ENCODE measurements at regions not wholly inside any gene's neighbourhood (a gene's known extent, or its start where the extent isn't known, plus 50 kb on each side); places are given as distances from the start of the nearest gene placed in this dataset.
"Not testable (repeated sequence)": the region's sequence is repeated elsewhere in the genome, so short reads cannot be mapped to it uniquely, and the experiment has no call there.

GRCh38 chr4:131774382-131774781, 1374.7 kb upstream of the PCDH10 start:
- H3K4ac ChIP-seq (ENCODE audit: low read depth, low read length); H2BK20ac ChIP-seq (ENCODE audit: low read depth, low read length); H2AK5ac ChIP-seq (ENCODE audit: low read depth, low read length); BruUV-seq (replicated peaks); H3K18ac ChIP-seq (ENCODE audit: low read depth, low read length); H4K91ac ChIP-seq (ENCODE audit: insufficient read depth, low read depth, low read length); intact Hi-C loops (cut with micrococcal nuclease); H3K27ac ChIP-seq (ENCODE audit: insufficient read depth, low read length); CTCF ChIA-PET; H4K20me1 ChIP-seq (ENCODE audit: insufficient read depth, low read length); H3K79me1 ChIP-seq (ENCODE audit: low read depth in 1 of 2, low read length in 2 of 2); H2BK120ac ChIP-seq (ENCODE audit: low read depth, low read length); H3K56ac ChIP-seq (ENCODE audit: extremely low read depth, insufficient read depth, low read length); H3K9me3 ChIP-seq (ENCODE audit: control insufficient read depth, insufficient read depth, low read length); H3K36me3 ChIP-seq (ENCODE audit: control insufficient read depth, insufficient read depth, low read length); H4K8ac ChIP-seq (ENCODE audit: low read depth in 2 of 2, low read length in 2 of 2); ATAC-seq (ENCODE audit: low read depth); H3K14ac ChIP-seq (replicated peaks; ENCODE audit: low read depth, low read length); H4K5ac ChIP-seq (ENCODE audit: low read depth, low read length); in situ Hi-C loops (cut with MboI; ENCODE audit: low sequenced_read_pairs); H3K4me1 ChIP-seq (ENCODE audit: control insufficient read depth, insufficient read depth, low read length); H3K4me3 ChIP-seq (ENCODE audit: insufficient read depth, low read depth, low read length); H2AFZ ChIP-seq (replicated peaks; ENCODE audit: low read length, poor library complexity); H3K9me1 ChIP-seq (ENCODE audit: insufficient read depth, low read length); dilution Hi-C loops (cut with HindIII; ENCODE audit: low sequenced_read_pairs, unreplicated experiment); H2AK9ac ChIP-seq (replicated peaks; ENCODE audit: low read depth, low read length, poor library complexity); H3K27me3 ChIP-seq (ENCODE audit: control insufficient read depth, insufficient read depth, low read length); H2BK15ac ChIP-seq (ENCODE audit: low read depth, low read length); H3K23ac ChIP-seq (ENCODE audit: low read depth, low read length); H3K9ac ChIP-seq (ENCODE audit: low read depth, low read length): not testable (repeated sequence)
- DNase-seq = peak; percentile 95
- TF ChIP-seq USF2 (IDR thresholded peaks at IDR 0.05; ENCODE audit: low read depth, low read length) (peak; percentile 83), MAFK (IDR thresholded peaks at IDR 0.05; ENCODE audit: low read depth, low read length) (peak; percentile 56)
- WGBS, 2 experiments (ENCODE audit: extremely low coverage in 2 of 2, insufficient read length in 1 of 2) = no CpG with 5 or more reads among the region's 3 CpGs
- Histone ChIP-seq H3K4me2 (ENCODE audit: low read depth, low read length) (peak overlapping the region; percentile 45; the same call in 1 of the 2 replicates), H2BK5ac (ENCODE audit: low read depth, low read length, poor library complexity, severe bottlenecking) (peak overlapping the region; percentile 83)
- POLR2A ChIA-PET (ENCODE audit: unreplicated experiment) = interaction anchor here (0.6 kb wide), 1 partner anchor 95 kb away, joined by 3 read pairs; no protein-coding TSS in a partner anchor

DNA sequence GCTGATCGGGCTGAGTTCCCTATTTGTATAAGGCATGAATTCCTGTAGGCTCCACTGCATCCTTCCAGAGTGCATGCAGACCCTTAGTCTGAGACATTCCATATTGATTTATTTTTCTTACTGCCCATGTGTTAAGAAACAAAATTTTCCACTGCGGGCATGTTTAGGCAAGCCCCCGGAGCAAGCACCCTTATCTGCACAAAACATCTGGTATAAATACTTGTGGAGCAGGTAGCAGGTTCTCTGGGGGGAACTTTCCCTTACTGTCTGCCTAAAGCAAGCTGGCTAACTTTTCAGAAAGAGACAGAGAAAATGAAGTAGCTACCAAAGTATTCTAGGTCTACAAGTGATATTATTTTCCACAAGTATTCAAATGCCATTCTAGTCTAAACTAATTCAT, 1338.5 kb upstream of the PCDH10 start:
- H3K4ac ChIP-seq (ENCODE audit: low read depth, low read length); H2BK15ac ChIP-seq (ENCODE audit: low read depth, low read length); H3K4me2 ChIP-seq (ENCODE audit: low read depth, low read length); H3K9me3 ChIP-seq (ENCODE audit: control insufficient read depth, insufficient read depth, low read length); H2BK5ac ChIP-seq (ENCODE audit: low read depth, low read length, poor library complexity, severe bottlenecking); H4K8ac ChIP-seq (ENCODE audit: low read depth in 2 of 2, low read length in 2 of 2); H2AFZ ChIP-seq (replicated peaks; ENCODE audit: low read length, poor library complexity); H3K56ac ChIP-seq (ENCODE audit: extremely low read depth, insufficient read depth, low read length); H3K23ac ChIP-seq (ENCODE audit: low read depth, low read length); ATAC-seq (ENCODE audit: low read depth); H3K79me1 ChIP-seq (ENCODE audit: low read depth in 1 of 2, low read length in 2 of 2); H3K27ac ChIP-seq (ENCODE audit: insufficient read depth, low read length); H3K27me3 ChIP-seq (ENCODE audit: control insufficient read depth, insufficient read depth, low read length); BruUV-seq (replicated peaks); H3K4me1 ChIP-seq (ENCODE audit: control insufficient read depth, insufficient read depth, low read length); in situ Hi-C loops (cut with MboI; ENCODE audit: low sequenced_read_pairs); H2BK120ac ChIP-seq (ENCODE audit: low read depth, low read length); H4K20me1 ChIP-seq (ENCODE audit: insufficient read depth, low read length); H3K18ac ChIP-seq (ENCODE audit: low read depth, low read length); H4K5ac ChIP-seq (ENCODE audit: low read depth, low read length); H3K9ac ChIP-seq (ENCODE audit: low read depth, low read length); H2BK20ac ChIP-seq (ENCODE audit: low read depth, low read length); H3K4me3 ChIP-seq (ENCODE audit: insufficient read depth, low read depth, low read length); dilution Hi-C loops (cut with HindIII; ENCODE audit: low sequenced_read_pairs, unreplicated experiment); H3K9me1 ChIP-seq (ENCODE audit: insufficient read depth, low read length); H3K36me3 ChIP-seq (ENCODE audit: control insufficient read depth, insufficient read depth, low read length); intact Hi-C loops (cut with micrococcal nuclease); H2AK5ac ChIP-seq (ENCODE audit: low read depth, low read length); H3K14ac ChIP-seq (replicated peaks; ENCODE audit: low read depth, low read length); DNase-seq; H4K91ac ChIP-seq (ENCODE audit: insufficient read depth, low read depth, low read length); H2AK9ac ChIP-seq (replicated peaks; ENCODE audit: low read depth, low read length, poor library complexity): not testable (repeated sequence)
- ChIA-PET POLR2A (ENCODE audit: unreplicated experiment) (interaction anchor here (0.6 kb wide), 1 partner anchor 1758 kb away, joined by 3 read pairs; no protein-coding TSS in a partner anchor), CTCF (interaction anchor here (0.6 kb wide), 1 partner anchor 319 kb away, joined by 4 read pairs; no protein-coding TSS in a partner anchor)
- WGBS, 2 experiments (ENCODE audit: extremely low coverage in 2 of 2, insufficient read length in 1 of 2) = no CpG with 5 or more reads among the region's 3 CpGs

All from IMR-90 (cell line).